ENCODE measurements at regions not wholly inside any gene's neighbourhood (a gene's known extent, or its start where the extent isn't known, plus 50 kb on each side); places are given as distances from the start of the nearest gene placed in this dataset.
A peak's percentile ranks its signal among the peaks of the same experiment; 100 is the strongest.
"Not testable (repeated sequence)": the region's sequence is repeated elsewhere in the genome, so short reads cannot be mapped to it uniquely, and the experiment has no call there.

DNA sequence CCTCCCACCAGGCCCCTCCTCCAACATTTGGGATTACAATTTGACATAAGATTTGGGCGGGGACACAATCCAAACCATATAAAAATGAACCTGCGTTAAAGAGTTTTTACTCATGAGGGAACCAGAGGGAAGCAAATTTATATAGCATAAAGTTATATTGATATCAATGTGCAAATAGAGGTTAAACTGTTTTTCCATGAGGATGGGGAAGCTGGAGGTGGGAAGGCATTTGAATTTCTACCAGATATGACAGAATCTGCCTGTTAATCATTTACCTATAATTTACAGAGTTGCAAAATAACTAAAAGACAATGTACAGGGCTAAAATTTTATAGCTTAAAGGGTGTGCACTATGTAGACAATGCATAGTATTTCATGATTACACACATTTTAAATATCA, 322.0 kb upstream of the FKBP1C start:
- DNase-seq (ENCODE audit: low read depth, low spot score): no peak

DNA sequence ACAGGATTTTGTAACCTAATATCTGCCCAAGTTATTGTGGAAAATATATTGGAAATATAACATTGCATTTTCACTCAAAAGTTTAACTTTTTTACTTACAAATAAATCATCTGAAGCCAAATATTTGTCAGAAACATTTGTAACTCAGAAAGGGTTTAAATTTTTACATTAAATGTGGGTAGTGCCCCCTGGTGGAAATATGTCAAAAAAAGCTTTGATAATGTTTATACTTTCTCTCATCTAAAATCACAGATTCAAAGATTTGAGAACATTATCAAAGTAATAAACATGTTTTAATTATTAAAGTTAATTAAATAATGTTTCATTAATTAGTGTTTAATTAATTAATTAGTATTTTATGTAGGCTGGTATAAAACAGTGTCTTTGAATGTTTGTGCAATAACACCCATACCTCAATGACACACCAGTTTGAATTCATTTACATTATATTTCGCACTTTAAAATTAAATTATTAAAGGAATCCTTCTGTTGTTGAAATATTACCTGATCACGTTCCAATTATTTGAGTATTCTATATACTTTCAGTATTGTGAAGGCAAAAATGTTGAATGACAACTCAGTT, 320.1 kb upstream of the FKBP1C start:
- no peak for DNase-seq (ENCODE audit: low read depth, low spot score)

DNA sequence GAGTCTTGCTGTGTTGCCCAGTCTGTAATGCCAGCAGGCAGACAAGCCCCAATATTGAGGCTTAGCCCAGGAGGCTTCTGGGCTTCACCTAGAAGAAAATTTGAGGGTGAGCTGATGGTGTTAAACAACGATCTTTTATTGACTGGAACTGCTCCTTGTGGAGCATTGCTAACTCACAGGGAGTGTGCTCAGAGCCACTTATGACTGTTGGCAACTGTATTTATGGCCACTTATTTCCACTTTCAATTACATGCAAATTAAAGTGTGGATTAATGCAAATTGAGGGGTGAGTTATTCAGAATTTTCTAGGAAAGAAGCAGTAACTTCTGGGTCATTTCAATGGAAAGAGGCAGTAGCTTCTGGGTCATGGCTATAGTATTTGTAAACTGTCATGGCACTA, 317.2 kb upstream of the FKBP1C start:
- DNase-seq (ENCODE audit: low read depth, low spot score): no peak

DNA sequence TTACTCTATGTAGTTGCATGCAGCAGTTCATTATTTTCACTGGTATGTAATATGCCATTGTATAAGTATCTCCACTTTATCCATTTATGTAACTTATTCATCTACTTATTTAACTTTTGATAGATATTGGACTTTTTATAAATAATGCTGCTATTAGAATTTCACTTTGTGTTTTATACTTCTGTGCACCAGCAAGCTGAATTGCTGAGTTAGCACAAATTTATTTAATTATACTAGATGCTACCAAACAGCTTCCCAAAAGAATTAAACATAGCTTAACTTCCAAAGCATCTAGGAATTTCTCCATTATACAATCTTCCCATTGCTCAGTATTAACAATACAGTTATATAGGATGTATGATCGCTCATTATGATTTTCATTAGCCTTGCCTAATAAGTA, 308.0 kb upstream of the FKBP1C start:
- no peak for DNase-seq (ENCODE audit: low read depth, low spot score)

DNA sequence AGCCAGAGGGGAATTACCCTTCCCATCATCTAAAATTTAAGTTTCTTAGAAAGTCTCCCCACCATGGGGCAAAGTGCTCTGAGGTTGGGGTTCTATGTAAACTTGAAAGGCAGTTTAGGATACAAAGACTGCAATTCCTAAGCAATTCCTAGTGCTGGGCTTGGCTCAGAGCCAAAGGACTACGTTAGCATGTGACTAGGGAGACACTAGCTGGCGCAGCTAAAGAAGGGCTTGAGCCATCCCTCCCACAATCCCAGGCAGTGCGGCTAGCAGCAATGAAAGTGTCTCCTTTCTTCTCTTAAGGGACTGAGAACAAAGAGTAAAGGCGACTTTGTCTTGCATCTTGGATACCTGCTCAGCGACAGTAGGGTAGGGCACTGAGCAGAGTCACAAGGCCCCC, 306.6 kb upstream of the FKBP1C start:
- peak; percentile 14 for DNase-seq (ENCODE audit: low read depth, low spot score)

DNA sequence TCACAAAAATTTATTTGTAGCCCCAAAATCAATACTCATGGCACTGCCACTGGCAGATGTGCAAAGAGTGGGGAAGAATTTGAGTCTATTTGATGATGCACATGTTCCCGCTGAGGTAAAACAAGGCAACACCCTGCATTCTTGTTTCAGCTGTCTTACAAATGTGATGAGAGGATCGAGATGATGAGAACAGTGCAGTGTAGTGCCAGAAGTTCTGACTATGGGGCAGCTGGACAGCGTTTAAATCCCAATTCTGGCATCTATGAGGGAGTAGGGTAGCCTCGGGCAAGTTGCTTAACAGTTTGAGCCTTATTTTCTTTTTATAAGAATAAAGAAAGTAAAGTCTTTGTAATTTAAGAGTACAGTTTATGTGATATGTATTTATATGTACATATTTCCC, 296.7 kb upstream of the FKBP1C start:
- no peak for DNase-seq (ENCODE audit: low read depth, low spot score)

DNA sequence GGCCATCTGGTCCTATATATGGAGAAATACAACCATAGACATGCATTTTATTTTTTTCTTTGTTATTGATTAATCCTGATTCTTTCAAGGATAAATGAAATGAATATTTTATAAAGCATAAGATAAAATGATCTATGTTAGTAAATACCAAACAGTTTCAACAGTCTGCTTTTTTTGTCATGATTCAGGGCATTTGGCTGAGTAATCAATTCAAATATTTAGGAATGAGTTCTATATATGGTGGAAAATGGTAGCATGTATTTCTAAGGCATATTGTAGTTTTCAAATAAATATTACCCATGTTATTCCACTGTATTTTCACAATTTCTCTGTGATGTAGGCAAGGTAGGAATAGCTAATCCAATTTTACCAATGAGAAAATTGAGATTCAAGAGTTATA, 287.5 kb upstream of the FKBP1C start:
- no peak for DNase-seq (ENCODE audit: low read depth, low spot score)

DNA sequence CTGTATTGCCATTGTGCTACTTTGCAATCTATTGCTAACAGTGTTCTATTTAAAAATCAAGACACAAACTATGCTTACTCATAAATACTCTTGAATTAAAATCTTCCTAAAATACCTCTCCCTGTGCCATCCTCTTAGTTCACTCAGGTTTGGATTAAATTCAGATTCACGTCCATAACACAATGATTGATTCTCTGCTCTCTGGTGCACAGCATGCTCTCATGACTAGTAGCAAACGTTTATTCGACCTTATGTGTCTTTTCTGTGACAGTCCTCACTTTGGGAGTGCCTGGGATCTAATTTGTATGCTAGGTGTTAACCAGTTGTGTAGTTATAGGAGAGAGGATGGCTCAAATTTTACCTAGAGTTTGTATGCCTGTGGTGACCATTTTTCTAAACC, 270.4 kb upstream of the FKBP1C start:
- DNase-seq (ENCODE audit: low read depth, low spot score): no peak

DNA sequence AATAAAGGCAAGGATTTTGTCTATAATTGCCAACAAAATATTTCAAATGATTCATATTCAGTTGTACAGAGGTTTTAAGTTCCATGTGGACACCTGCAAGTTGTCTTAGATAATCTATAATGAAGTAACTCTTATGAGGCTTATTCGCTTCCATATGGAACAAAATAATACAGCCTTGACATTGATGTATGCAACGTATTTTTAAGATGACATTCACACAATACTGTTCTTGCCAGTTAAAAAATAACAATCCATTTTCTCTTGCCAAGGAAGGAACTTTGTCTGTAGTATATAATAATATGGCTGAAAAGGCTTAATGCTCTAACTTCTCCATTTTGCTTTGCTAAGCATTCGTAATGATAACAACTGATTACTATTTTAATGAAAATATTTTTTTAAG, 269.3 kb upstream of the FKBP1C start:
- no peak for DNase-seq (ENCODE audit: low read depth, low spot score)

DNA sequence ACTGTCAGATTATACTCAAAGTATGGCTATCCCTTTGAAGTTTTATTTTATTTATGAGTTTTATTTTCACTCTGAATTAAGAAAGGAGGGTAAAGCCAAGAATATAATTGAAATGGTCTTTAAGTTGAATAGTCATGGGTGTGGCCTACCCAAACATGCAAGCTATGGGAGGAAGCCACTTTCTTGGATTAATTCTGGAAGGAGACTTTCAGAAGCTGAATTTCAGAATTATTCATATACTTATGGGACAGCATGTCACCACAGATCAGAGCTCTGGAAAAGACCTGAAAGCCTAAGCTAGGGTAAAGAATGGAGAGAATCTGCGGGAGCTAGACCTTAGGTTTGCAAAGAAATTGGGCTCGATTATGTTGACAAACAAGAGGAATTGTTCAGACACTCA, 242.4 kb upstream of the FKBP1C start:
- DNase-seq (ENCODE audit: low read depth, low spot score): no peak

DNA sequence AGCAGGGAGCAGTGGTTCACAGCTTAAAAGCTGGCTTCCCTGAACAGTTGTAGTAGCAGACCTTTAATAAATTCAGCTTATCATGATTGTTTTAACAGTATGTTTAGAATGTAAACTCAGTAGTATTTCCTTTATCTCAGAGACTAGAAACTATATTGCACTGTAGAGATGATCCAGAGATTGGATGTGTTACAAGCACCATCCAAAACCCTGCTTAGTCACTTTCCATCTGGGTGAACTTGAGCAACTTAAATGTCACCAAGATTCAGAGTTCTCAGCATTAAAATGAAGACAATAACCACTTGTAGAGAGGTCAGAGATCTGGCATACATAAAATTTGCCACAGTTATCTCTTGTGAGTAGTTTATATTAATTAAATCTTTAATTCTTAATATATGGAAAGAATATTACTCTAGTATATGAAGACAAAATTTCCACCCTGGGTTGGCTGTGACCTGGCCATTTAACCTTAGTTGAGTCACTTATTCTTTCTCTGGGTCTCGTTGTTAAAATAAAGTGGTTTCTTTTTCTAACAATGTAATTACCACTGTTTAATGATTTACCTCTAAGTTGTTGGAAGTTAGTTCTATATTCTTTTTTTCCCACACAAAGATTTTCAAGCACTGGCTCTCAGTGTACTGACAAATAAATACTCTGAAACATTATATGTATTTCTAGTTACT, 239.2 kb upstream of the FKBP1C start:
- DNase-seq (ENCODE audit: low read depth, low spot score): no peak

DNA sequence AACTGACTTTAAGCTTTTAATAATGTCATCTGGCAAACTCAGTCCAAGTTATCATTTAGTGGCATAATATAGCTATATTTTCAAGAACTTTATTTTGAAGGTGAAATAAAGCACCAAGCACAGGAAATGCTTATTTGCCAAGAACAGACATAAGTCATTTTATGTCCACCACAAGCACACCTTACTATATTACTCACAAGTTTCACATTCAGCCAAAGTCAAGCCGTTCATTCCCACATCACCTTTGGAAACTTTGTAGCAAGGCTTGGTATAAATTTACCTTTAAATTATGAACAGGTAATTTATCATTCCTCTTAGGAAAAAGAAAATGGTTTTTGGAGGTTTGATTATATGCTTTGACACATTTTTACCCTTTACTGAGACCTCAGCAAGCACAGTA, 236.8 kb upstream of the FKBP1C start:
- no peak for DNase-seq (ENCODE audit: low read depth, low spot score)

DNA sequence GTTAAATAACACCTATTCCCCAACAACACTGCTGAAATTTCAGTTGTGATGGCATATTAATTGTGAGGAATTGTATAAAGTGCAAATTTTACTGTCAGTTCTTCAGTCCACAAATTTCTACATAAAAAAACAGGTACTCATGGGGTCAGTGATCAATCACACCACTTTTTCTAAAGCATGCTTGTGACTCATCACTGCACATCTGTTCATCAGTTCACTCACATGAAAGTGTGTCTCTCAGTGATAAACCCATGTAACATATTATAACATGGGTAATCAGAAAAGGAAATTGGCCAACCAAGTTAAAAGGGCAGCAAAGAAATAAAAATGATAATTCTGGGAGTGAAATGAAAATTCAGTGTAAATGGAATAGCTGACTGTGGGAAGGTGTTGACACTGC, 234.7 kb upstream of the FKBP1C start:
- DNase-seq (ENCODE audit: low read depth, low spot score): no peak

DNA sequence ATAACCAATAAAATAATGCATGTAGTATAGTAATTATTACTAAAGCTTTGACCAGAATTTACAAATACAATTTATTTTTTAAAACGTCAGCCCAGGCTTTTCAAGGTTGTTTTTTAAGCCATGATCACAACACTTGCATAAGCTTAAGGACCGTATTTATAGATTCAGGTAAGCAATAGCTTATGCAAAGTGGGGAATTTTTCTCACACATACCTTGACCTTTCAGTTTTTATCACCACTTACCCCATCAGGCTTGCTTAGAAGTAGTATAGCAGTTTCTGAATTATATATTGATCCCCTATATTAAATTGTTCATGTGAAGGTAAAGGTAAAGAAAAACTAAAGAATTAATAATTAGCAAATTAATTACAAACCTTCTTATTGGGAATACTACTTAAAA, 232.3 kb upstream of the FKBP1C start:
- DNase-seq (ENCODE audit: low read depth, low spot score): no peak

DNA sequence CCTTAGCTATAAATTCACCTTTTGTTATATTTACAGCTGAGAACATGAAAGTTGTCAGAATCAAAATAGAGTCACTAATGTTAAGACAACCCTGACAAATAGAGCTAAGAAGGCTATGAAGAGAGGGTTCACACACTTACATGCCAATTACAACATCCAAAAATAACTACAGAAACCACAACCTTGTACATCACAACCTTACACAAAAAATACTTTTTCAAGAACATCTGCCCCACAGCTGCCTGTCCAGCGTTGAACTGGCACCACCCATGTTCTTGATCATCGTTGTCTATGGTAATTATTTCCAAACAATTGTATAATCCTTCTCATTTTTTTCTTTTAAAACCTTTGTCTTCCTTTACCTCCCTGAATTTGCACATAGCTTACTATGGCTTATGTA, 231.2 kb upstream of the FKBP1C start:
- DNase-seq (ENCODE audit: low read depth, low spot score): no peak

DNA sequence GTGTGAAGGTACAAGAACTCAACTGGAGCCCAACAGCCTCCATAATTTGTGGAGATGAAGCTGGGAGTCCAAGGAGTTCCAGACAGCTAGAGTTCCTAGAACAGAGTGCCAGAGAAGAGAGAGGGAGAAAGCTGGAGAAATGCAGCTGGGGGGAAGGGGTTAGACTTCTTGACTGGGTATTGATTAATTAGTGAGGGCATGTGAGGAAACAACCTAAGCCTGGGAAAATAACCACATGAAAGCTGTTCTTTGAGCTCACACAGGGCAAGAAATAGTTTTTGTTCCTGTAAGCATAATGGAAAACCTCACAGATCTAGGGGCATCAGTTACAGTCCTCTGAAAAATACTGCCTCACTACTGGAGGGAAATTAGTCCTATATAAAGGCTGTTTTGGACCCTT, 230.5 kb upstream of the FKBP1C start:
- DNase-seq (ENCODE audit: low read depth, low spot score): no peak

DNA sequence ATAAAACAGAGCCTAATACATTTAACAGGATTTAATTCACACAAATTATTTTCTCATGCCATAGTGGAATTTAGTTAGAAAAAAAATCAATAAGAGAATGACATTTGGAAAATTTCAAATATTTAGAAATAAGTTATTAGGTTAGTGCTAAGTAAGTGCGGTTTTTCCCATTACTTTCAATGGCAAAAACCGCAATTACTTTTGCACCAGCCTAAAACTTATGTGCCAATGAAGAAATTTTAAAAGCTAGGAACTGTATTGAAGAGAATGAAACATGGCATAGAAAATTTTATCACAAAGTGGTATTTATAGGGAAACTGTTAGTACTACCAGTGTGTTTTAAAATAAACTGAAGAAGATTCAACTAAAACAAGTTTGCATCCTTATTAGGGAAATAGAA, 228.3 kb upstream of the FKBP1C start:
- no peak for DNase-seq (ENCODE audit: low read depth, low spot score)

DNA sequence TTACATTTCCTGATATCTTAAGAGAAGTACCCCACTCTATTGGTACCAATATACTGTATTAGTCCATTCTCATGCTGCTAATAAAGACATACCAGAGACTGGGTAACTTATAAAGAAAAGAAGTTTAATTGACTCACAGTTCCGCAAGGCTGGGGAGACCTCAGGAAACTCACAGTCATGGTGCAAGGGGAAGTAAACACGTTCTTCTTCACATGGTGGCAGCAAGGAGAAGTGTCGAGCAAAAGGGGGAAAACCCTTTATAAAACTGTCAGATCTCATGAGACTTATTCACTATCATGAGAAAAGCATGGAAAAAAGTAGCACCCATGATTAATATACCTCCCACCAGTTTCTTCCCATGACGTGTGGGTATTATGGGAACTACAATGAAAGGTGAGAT, 219.6 kb upstream of the FKBP1C start:
- not testable (repeated sequence) for DNase-seq (ENCODE audit: low read depth, low spot score)

DNA sequence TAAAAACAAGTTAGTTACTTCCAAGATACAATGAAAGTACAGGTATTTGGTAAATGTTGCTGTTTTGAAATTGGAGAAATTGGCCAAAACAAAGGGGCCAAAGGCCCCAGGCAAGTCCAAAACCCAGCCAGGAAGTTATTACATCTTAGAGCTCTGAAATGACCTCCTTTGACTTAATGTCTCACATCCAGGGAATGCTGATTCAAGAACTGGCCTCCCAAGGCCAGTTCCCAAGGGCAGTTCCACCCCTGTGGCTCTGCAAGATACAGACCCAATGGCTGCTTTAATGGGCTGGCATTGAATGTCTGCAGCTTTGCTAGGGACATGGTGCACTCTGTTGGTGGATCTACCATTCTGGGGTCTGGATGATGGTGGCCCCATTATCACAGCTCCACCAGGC, 217.3 kb upstream of the FKBP1C start:
- no peak for DNase-seq (ENCODE audit: low read depth, low spot score)

DNA sequence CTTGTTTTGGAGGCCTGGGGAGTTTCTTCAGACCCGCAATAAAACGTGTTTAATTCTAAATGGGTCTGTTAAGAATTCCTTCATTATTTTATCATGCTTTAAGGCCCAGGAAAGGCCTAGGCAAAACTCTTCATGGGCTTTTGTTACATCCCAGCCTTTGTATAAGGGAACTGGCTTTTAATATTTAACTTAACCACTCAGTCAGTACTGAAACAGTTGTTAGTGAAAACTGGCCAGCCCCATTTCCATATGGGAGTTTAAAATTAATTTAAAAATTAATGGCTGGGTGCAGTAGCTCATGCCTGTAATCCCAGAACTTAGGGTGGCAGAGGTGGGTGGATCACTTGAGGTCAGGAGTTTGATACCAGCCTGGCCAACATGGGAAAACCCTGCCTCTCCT, 213.2 kb upstream of the FKBP1C start:
- DNase-seq (ENCODE audit: low read depth, low spot score): no peak

DNA sequence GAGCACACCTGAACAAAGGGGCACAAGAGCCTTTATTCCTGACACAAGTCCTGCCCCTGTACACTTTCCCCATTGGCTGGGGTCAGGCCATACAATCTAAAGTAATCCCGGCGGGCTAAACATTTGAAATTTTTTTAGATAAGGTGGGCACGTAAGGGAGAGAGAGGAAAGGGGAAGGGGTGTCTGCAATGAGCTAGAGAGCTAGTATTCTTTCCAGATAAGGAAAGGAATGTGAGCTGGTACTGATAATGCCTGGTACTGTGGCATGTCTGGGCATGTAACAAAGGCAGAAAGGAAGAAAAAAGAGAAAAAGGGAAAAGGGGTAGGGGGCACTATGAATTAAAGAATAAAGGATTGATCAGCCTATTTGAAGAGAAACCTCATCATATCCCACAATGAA, 212.0 kb upstream of the FKBP1C start:
- DNase-seq (ENCODE audit: low read depth, low spot score): not testable (repeated sequence)

DNA sequence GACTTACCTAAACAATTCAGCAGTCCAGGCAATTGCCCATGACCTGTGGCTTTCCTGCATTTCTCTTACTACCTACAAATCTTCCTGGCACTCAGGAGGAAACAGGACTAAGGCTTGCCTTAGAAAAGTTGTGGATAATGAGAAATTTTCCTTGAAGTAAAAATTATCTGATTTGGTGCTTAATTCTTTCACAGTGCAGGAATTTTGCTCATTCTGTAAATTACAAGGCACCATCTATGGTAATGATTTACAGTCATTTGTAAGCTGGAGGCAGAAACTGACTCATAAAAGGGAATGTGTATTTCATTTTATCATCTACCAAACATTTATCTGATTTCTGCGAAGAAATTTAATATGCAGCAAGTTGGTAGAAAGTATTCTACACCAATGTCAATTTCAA, 211.5 kb upstream of the FKBP1C start:
- DNase-seq (ENCODE audit: low read depth, low spot score): no peak

DNA sequence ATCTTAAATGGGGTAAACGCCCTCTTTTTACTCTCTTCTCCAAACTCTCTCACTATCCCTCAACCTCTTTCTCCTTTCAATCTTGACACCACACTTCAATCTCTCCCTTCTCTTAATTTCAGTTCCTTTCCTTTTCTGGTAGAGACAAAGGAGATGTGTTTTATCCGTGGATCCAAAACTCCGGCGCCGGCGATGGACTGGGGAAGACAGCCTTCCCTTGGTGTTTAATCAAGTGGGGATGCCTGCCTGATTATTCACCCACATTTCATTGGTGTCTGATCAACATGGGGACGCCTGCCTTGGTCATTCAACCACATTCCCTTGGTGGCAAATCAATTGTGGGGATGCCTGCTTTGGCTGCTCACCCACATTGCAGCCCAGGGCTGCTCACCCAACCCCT, 205.3 kb upstream of the FKBP1C start:
- not testable (repeated sequence) for DNase-seq (ENCODE audit: low read depth, low spot score)

DNA sequence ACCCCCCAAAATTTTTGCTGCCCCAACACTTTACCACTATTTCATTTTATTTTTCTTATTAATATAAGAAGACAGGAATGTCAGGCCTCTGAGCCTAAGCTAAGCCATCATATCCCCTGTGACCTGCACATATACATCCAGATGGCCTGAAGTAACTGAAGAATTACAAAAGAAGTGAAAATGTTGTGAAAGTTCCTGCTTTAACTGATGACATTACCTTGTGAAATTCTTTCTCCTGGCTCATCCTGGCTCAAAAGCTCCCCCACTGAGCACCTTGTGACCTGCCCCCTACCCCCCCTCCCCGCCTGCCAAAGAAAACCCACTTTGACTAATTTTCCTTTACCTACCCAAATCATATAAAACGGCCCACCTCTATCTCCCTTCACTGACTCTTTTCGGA, 200.3 kb upstream of the FKBP1C start:
- not testable (repeated sequence) for DNase-seq (ENCODE audit: low read depth, low spot score)
